Kidney (tissue), 13 donors: ENCODE measurements at regions not wholly inside any gene's neighbourhood (a gene's known extent, or its start where the extent isn't known, plus 50 kb on each side); places are given as distances from the start of the nearest gene placed in this dataset.
"Not testable (repeated sequence)": the region's sequence is repeated elsewhere in the genome, so short reads cannot be mapped to it uniquely, and the experiment has no call there.

Source experiments
- DNase-seq, 5 donors: peaks; one replicate each; pipeline ENCODE4 v3.0.0-alpha.2; 2013 to 2020
- FAIRE-seq: peaks from 2 replicates; lab custom pipeline; 2012; peaks lifted over from hg19 to GRCh38; lab: Jason Lieb, UNC
- H3K27ac ChIP-seq, 2 donors: one replicate each; pipeline ENCODE4 v1.7.0; 2013; ENCODE audit warnings: low read depth in 2 of 2, low read length in 2 of 2, inconsistent platforms in 1 of 2
- H3K27me3 ChIP-seq: one replicate; pipeline ENCODE4 v1.7.1; 2013; ENCODE audit warnings: low read length, inconsistent platforms; ENCODE audit not compliant: control insufficient read depth, insufficient read depth
- H3K36me3 ChIP-seq, 3 donors: one replicate each; pipeline versions ENCODE4 v1.7.0 to v1.7.1; 2013; ENCODE audit warnings: low read length in 3 of 3, control low read depth in 1 of 3, inconsistent platforms in 1 of 3; ENCODE audit not compliant: insufficient read depth in 3 of 3, control insufficient read depth in 2 of 3
- H3K4me1 ChIP-seq, 3 donors: one replicate each; pipeline versions ENCODE4 v1.7.0 to v1.7.1; 2013; ENCODE audit warnings: low read length in 3 of 3, inconsistent platforms in 1 of 3, low read depth in 1 of 3; ENCODE audit not compliant: control insufficient read depth in 2 of 3, insufficient read depth in 2 of 3
- H3K4me3 ChIP-seq, 3 donors: one replicate each; pipeline versions ENCODE4 v1.7.0 to v1.8.1; 2013; ENCODE audit warnings: low read length in 3 of 3, control low read depth in 1 of 3, inconsistent platforms in 1 of 3
- H3K9ac ChIP-seq, 3 donors: one replicate each; pipeline versions ENCODE4 v1.7.0 to v1.7.1; 2013; ENCODE audit warnings: low read length in 3 of 3, control low read depth in 1 of 3, inconsistent platforms in 1 of 3
- H3K9me3 ChIP-seq, 3 donors: one replicate each; pipeline versions ENCODE4 v1.7.0 to v1.7.1; 2013; ENCODE audit warnings: low read length in 3 of 3, control low read depth in 1 of 3, inconsistent platforms in 1 of 3; ENCODE audit not compliant: control insufficient read depth in 2 of 3, insufficient read depth in 1 of 3
- CTCF ChIP-seq: IDR thresholded peaks from 3 replicates; pipeline ENCODE4 v1.5.1; 2012; ENCODE audit warnings: mild to moderate bottlenecking, moderate library complexity, borderline replicate concordance; ENCODE audit not compliant: insufficient read depth; ENCODE audit errors: extremely low read depth
- intact Hi-C: fragments of 100-400 bp; cut with DNase I; formaldehyde crosslinking; loops from one replicate; pipeline ENCODE4 v1.11.1; 2022
- donor health status: control.
- donor health status: control.
- donor health status: control.
- donor health status: control.
- donor health status: control.
- donor health status: DM: yes; HTN: yes; CAD: no.
- donor health status: Normal renal cell carcinoma (clear cell type).

- Histone ChIP-seq H3K9me3 (no peaks in the 10 kb centered on the region), H3K4me3 (no peak overlapping the region), H3K27ac (no peak overlapping the region), H3K9ac (no peak overlapping the region), H3K36me3 (no peaks in the 10 kb centered on the region), H3K4me1 (no peaks in the 10 kb centered on the region), H3K27me3 (no peaks in the 10 kb centered on the region)
- intact Hi-C loops = no loop called here
- TF ChIP-seq CTCF = no peak
- DNase-seq (no peak), FAIRE-seq (no peak)
Observed at GRCh38 chr12:87200289-87200979, 828.8 kb downstream of the C12orf50 start.

- Histone ChIP-seq H3K27me3 (no peaks in the 10 kb centered on the region), H3K4me3 (no peak overlapping the region), H3K4me1 (no peaks in the 10 kb centered on the region), H3K9me3 (no peaks in the 10 kb centered on the region), H3K27ac (no peak overlapping the region), H3K36me3 (no peaks in the 10 kb centered on the region), H3K9ac (no peak overlapping the region)
- intact Hi-C loops = no loop called here
- no peak for TF ChIP-seq CTCF
- DNase-seq = no peak
- no peak for FAIRE-seq
Observed at GRCh38 chr12:87198181-87198580, 831.0 kb downstream of the C12orf50 start.

GRCh38 chr12:87196321-87196720, 832.9 kb downstream of the C12orf50 start:
- no peak for TF ChIP-seq CTCF
- intact Hi-C loops = no loop called here
- DNase-seq (no peak), FAIRE-seq (no peak)
- no peaks in the 10 kb centered on the region for H3K4me1 ChIP-seq
- H3K4me3 ChIP-seq = no peak overlapping the region
- H3K36me3 ChIP-seq = no peaks in the 10 kb centered on the region
- H3K9me3 ChIP-seq = no peaks in the 10 kb centered on the region
- H3K9ac ChIP-seq = no peak overlapping the region
- H3K27me3 ChIP-seq = no peaks in the 10 kb centered on the region
- H3K27ac ChIP-seq = no peak overlapping the region

GRCh38 chr12:87194389-87194788, 834.8 kb downstream of the C12orf50 start:
- H3K27me3 ChIP-seq, H3K4me3 ChIP-seq, H3K9me3 ChIP-seq, H3K9ac ChIP-seq, H3K4me1 ChIP-seq, FAIRE-seq, DNase-seq, intact Hi-C loops, H3K36me3 ChIP-seq, H3K27ac ChIP-seq: not testable (repeated sequence)
